HG02852 (cell line): ENCODE measurements at regions not wholly inside any gene's neighbourhood (a gene's known extent, or its start where the extent isn't known, plus 50 kb on each side); places are given as distances from the start of the nearest gene placed in this dataset.
"Not testable (repeated sequence)": the region's sequence is repeated elsewhere in the genome, so short reads cannot be mapped to it uniquely, and the experiment has no call there.

ENCODE experiments used
- ATAC-seq: cut with Tn5 transposase; IDR thresholded peaks from one replicate; pipeline ENCODE4 v1.9.1; 2021; ENCODE audit warnings: mild to moderate bottlenecking, moderate library complexity; ENCODE audit not compliant: unreplicated experiment

DNA sequence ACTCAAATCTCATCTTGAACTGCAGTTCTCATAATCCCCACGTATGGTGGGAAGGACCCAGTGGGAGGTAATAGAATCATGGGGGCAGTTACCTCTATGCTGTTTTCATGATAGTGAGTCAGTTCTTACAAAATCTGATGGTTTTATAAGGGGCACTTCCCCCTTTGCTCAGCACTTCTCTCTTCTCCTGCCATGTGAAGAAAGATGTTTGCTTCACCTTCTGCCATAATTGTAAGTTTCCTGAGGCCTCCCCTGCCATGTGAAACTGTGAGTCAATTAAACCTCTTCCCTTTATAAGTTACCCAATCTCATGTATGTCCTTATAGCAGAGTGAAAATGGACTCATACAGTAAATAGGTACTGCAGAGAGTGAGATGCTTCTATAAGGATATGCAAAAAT lies 1050.6 kb upstream of the GRIA3 start:
- no peak for ATAC-seq

DNA sequence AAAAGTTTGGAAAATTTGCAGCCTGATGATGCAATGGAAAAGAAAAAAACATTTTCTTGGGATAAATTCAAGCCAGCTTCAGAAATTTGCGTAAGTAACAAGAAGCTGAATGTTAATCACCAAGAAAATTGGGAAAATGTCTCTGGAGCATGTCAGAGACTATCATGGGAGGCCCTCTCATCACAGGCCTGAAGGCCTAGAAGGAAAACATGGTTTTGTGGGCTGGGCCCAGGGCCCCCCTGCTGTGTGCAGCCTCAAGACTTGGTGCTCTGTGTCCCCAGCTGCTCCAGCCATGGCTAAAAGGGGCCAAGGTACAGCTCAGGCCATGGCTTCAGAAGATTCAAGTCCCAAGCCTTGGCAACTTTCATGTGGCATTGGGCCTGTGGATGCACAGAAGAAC lies 1049.8 kb upstream of the GRIA3 start:
- ATAC-seq = no peak

DNA sequence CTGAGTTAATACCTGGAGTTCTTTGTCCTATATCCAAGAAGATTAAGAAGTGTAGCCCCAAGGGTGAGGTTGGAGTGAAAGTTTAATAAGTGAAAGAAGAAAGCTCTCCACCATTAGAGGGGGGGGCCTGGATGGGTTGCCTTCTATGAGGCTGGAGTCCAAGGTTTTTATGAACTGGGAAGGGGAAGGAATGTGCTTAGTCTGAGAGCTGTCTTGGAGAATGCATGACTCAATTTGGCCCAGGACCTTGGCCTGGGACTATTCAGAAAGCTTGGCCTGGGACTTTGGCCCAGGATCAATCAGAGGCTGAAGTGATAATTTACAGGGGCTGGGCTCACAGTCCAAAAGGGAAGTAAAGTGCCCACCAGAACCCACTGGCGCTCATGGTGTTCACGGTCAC lies 1049.0 kb upstream of the GRIA3 start:
- ATAC-seq = no peak

DNA sequence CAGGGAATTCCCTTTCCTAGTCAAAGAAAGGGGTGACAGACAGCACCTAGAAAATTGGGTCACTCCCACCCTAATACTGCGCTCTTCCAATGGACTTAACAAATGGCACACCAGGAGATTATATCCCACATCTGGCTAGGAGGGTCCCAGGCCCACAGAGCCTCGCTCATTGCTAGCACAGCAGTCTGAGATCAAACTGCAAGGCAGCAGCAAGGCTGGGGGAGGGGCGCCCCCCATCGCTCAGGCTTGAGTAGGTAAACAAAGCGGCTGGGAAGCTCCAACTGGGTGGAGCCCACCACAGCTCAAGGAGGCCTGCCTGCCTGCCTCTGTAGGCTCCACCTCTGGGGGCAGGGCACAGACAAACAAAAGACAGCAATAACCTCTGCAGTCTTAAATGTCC lies 1043.9 kb upstream of the GRIA3 start:
- ATAC-seq = not testable (repeated sequence)

DNA sequence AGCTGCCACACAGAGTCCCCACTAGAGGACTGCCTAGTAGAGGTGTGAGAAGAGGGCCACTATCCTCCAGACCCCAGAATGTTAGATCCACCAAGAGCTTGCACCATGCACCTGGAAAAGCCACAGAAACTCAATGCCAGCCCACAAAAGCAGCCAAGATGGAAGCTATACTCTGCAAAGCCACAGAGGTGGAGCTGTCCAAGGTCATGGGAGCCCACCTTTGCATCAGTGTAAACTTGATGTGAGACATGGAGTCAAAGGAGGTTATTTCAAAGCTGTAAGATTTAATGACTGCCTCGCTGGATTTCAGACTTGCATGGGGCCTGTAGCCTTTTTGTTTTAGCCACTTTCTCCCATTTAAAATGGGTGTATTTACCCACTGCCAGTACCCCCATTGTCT lies 1030.1 kb upstream of the GRIA3 start:
- ATAC-seq = no peak

DNA sequence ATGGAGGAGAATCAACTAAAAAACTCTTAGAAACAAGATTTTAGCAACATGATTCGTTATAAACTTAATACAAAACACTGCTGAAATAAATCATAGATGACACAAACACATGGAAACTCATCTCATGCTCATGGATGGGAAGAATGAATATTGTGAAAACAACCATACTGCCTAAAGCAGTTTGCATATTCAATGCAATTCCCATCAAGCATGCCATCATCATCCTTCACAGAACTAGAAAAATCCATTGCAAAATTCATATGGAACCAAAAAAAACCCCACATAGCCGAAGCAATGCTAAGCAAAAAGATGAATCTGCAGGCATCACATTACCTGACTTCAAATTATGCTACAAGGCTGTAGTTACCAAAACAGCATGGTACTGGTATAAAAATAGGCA lies 1015.8 kb upstream of the GRIA3 start:
- ATAC-seq = no peak

DNA sequence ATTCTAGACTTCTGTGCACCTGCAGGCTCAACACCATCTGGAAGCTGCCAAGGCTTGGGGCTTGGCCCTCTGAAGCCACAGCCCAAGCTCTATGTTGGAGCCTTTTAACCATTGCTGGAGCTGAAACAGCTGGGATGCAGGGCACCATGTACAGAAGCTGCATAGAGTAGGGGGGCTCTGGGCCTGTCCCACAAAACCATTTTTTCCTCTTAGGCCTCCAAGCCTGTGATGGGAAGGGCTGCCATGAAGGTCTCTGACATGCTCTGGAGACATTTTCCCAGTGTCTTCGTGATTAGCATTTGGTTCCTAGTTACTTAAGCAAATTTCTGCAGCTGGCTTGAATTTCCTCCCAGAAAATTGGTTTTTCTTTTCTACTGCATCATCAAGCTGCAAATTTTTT lies 999.3 kb upstream of the GRIA3 start:
- ATAC-seq = no peak

DNA sequence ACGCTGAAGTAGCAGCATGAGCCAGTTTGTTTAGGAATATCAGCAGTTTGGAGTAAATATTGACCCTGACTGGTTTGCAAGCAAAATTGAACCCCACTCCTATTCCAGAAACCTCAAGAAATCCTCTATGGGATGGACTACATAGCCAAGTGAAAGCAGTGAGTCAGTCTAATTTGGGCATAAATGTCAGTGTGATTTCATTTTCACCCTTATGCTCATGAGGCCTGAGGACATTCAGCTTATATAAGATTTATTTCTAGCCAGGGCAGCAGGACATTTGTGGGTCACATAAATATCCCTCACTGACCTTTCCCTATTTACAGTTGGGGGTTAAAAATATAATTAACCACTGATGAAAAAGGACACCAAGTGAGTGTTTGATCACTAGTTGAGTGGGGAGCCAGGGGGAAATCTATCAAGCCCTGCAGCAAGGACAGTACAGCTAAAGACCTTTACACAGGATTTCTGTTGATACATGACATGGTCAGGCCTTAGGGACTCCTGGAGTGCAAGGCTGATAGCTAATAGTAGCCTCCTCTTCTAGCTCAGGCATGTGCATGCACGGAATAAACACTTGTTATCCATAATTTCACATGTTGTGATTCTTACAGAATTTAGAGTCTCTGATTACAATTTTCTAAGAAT lies 996.9 kb upstream of the GRIA3 start:
- no peak for ATAC-seq

DNA sequence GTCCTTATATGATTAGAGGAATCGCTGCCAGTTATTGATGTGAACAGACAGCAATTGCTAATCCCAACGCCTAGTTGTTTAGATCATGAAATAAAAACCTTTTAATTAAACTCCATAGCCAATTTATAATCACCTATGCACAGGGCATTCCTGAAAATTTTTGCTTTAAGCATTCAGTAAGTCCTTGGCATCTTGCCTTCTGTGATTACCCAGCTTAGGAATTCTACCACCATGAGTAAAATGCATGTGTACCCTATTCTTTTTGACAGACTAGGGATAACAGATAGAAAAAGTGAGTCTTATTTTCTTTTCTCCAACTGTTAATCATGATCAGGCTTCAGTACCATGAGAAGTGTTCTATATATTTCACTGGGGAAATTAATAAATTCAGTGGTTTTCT lies 995.3 kb upstream of the GRIA3 start:
- ATAC-seq = no peak

DNA sequence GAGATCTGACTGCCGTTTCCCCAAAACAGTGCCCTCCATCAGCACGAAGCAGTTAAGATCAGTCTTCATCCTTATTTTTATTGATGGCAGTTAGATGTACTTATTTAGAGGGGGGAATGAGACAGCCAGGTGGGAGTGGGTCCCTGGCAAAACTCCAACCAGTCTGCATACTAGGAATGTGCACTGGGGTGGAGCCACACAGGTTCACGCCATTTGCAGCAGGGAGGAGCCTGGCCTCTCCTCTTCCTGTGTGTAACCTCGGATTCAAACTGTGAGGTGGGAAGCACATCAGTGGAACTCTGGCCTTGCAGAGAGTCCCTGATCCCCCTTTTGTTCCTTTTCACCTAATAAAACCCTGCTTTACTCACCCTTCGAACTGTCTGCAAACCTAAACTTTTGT lies 987.7 kb upstream of the GRIA3 start:
- no peak for ATAC-seq

DNA sequence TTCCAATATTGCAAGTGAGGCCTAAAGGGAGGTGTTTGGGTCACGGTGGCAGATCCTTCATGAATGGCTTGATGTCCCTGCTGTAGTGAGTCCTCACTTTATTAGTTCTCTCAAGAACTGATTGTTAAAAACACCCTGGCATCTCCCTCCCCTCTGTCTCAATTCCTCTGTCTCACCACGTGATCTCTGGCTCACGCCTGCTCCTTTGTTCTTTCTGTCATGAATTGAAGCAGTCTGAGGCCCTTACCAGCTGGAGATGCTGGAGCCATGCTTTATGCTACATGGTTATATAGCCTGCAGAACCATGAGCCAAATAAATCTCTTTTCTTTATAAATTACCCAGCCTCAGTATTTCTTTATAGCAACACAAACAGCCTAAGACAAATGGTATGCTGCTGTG lies 980.7 kb upstream of the GRIA3 start:
- ATAC-seq = no peak

DNA sequence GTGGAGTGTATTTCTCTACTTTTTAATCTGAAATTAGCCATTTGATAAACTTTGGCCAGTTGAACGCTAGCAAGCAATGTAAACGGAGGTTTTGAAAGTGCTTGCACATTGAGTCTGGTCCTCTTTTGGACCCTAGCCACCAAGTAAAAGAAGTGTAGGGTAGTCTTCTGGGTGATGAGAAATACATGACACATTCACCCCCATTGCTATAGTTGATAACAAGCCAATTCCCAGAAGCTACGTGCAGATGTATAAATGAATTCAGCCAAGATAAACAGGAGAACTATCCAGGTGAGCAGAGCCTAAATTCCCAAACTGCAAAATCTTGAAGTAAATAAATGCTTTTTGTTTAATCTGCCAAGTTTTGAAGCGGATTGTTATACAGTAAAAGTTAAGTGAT lies 965.4 kb upstream of the GRIA3 start:
- ATAC-seq = no peak

DNA sequence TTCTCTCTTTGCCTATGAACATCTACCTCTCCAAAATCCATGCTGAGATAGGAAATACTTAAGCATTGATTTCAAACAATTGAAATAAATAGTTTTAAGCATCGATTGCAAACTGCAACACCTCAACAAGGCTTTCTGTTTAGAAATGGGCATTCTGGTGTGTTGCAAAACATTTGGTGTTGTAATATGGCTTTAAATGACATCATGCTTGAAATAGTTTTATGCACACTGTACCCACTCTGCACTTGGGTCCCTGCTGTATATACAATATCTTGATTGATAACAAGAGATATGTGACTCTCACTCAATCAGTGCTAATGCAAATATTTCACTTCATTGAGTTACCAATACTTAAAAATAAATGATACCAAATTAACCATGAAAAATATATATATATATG lies 964.9 kb upstream of the GRIA3 start:
- ATAC-seq = no peak

DNA sequence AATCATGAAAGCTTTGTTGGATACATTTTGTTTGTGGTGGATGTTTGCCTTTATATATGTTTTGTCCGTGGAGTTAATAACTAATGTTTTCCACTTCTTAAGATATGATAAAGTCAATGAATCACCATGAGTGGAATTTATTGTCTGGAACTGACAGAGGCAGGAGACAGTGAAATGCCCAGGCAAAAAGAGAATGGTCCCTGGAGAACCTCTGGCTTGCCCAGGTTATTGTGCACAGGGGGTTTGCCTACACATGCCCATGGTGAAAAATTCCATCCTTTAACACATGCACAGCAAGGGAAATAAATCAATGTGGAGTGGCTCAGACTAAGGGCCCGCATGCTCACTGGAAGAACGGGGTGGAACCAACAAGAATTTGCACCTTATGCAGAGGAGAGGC lies 964.3 kb upstream of the GRIA3 start:
- no peak for ATAC-seq

DNA sequence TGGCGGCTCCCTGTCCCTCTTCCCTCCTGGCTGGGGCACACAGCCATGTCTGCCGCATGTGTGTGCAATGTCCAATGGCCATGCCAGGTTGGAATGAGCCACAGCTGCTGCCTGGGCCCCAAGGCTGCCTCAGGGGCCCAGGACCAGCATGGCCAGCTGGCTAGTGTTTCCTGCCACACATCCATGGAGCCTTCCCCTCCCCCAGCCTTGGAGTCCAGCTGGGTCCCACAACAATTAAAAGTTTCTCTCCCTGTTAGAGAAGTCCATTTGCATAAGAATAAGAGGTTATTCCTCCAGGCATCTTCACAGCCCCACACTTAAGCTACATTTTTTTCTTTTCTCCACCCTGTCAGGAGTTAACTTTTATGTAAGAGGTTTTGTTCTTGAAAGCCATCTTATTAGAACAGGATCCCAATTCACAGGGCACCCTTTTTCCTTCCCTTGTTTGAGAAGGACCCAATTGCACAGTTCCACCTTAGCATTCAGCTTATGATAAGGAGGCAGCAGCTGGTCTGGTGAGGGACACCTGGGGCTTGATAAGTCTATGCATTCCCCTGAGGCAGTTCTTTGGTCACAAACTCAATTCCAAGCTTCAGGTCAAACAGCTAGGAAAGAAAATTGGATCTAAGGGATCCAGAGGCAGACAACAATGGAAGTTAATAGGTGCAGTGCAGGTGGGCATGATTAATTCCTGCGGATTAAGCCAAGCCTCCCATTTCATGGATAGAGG lies 963.3 kb upstream of the GRIA3 start:
- no peak for ATAC-seq

DNA sequence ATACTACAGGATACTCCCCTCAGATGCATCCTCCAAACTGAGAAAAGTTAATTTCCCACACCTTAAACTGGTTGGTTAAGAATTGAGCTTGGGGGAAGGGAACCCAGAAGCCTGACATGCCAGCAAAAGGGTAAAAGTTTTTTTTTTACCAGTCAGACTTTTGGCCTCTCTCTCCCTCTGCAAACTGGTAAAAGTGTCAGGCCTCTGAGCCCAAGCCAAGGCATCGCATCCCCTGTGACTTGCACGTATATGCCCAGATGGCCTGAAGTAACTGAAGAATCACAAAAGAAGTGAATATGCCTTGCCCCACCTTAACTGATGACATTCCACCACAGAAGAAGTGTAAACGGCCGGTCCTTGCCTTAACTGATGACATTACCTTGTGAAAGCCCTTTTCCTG lies 962.3 kb upstream of the GRIA3 start:
- not testable (repeated sequence) for ATAC-seq

DNA sequence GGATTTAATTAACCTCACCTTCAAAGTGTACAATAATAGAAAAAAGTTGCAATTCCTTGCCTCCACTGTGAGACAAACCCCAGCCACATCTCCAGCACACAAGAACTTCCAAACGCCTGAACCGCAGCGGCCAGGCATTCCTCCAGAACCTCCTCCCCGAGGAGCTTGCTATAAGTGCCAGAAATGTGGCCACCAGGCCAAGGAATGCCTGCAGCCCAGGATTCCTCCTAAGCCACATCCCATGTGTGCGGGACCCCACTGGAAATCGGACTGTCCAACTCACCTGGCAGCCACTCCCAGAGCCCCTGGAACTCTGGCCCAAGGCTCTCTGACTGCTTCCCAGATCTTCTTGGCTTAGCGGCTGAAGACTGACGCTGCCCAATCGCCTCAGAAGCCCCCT lies 959.9 kb upstream of the GRIA3 start:
- ATAC-seq = not testable (repeated sequence)

DNA sequence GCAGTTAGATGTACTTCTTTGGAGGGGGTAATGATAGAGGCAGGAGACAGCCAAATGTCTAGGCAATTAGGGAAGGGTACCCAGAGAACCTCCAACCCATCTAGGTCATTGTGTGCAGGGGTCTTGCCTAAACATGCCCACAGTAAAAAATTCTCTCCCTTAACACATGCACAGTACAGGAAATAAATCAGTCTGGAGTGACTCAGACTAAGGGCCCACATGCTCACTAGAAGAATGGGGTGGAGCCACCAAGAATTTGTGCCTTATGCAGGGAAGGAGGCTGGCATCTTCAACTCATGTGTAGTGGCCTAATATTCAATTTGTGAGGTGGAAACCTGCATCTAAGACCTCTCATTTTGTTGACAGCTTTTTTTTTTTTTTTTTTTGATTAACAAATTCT lies 945.3 kb upstream of the GRIA3 start:
- ATAC-seq = no peak

DNA sequence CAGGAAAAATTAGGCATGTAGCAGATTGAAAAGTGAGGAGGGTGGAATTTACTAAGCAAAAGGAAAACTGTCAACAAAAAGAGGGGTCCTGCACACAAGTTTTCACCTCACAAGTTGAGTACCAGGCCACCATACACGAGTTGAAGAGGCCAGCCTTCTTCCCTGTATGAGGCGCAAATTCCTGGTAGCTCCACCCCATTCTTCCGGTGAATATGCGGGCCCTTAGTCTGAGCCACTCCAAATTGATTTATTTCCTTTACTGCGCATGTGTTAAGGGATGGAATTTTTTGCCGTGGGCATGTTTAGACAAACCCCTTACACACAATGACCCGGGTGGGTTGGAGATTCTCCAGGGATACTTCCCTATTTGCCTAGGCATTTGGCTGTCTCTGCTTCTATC lies 942.1 kb upstream of the GRIA3 start:
- no peak for ATAC-seq

DNA sequence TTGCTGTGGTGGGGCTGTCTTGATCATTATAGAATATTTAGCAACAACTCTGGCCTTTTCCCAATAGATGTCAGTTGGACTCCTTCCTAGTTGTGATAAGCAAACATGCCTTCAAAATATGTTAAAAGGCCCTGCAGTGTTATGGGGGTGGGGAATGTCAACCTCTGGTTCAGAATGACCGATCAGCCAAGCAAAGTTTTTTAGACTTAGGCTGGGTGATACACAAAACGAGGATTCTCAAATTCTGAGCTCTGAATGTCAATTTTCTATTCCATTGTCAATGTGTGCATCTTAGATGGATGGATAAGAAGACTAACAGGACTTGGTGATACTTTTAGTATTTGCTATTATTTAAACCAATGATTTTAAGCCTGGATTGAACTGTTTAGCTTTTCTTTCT lies 940.0 kb upstream of the GRIA3 start:
- no peak for ATAC-seq

DNA sequence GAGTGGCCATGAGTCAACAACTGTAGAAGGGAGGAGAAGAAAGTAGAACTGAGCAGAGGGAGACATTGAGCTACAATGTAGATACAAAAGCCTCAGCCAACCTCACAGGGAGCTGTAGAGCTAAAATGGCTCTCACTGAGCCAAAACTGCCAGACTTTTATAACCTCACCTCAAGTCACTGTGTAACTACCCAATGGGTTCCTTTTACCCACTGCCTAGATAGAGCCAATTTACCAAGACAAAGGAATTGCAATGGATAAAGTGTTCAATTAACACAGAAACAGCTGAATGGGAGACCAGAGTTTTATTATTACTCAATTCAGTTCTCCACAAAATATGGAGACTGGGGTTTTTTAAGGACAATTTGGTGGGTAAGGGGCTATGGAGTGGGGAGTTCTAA lies 938.9 kb upstream of the GRIA3 start:
- no peak for ATAC-seq

DNA sequence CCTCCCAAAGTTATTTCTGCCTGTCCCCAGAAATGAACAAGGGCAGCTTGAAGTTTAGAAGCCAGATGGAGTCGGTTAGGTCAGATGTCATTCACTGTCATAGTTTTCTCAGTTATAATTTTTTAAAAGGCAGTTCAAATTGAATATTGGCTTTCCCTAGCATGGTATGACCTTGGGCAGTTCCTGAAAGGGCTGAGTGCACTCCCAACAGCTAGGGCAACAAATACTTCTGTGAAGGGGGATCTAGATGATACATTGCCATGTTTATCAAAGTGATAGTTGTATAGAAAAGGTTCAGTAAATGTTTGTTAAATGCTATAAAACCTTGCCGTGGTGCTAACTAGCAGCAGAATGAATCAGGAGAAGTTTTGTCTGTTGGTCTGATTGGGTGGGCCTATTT lies 938.1 kb upstream of the GRIA3 start:
- ATAC-seq = no peak

DNA sequence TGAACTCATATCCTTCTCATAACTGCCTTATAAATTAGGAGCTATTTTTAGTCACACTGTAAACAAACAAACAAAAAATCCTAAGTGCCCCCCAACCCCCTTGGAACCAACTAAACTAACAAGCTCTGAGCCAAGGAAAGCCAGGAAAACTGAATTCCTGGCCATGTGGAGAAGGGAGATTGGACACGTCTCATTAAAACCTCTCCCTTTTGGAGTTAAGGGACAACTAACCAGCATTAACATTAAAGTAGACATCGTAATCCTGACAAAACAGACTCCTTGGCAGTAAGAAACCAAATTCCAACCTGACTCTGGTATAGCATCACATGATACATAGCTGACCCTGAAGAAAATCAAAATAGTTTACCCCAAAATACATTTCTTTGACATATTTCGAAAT lies 937.1 kb upstream of the GRIA3 start:
- ATAC-seq = no peak
